ENCODE measurements at regions not wholly inside any gene's neighbourhood (a gene's known extent, or its start where the extent isn't known, plus 50 kb on each side); places are given as distances from the start of the nearest gene placed in this dataset.

DNA sequence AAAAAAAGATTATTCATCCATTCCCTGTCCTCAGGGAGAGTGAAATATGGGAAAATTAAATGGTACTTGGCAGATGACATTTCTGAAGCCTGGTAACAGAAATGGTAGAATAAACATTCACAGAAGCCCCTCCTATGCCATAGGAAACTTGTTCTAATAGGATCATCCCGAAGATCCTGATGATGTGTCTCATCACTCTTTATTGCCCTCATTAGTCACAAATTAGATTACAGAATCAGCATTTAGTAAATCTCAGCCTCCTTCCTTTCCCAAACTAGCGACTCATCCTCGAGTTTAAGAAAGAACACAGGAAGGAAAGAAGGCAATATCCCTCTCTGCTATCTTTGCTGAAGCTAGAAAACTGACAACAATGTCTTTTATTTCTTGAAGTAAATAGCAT is 154.4 kb downstream of the TMEM200A start:
- Histone ChIP-seq H3K9me3 (no peaks in the 10 kb centered on the region; the same call in 1 of the 2 replicates), H3K36me3 (no peaks in the 10 kb centered on the region), H3K4me1 (no peaks in the 10 kb centered on the region), H3K27me3 (no peaks in the 10 kb centered on the region), H3K4me3 (ENCODE audit: low read depth, low read length) (no peak overlapping the region)
- DNase-seq: no peak
- TF ChIP-seq, protein P1, sequence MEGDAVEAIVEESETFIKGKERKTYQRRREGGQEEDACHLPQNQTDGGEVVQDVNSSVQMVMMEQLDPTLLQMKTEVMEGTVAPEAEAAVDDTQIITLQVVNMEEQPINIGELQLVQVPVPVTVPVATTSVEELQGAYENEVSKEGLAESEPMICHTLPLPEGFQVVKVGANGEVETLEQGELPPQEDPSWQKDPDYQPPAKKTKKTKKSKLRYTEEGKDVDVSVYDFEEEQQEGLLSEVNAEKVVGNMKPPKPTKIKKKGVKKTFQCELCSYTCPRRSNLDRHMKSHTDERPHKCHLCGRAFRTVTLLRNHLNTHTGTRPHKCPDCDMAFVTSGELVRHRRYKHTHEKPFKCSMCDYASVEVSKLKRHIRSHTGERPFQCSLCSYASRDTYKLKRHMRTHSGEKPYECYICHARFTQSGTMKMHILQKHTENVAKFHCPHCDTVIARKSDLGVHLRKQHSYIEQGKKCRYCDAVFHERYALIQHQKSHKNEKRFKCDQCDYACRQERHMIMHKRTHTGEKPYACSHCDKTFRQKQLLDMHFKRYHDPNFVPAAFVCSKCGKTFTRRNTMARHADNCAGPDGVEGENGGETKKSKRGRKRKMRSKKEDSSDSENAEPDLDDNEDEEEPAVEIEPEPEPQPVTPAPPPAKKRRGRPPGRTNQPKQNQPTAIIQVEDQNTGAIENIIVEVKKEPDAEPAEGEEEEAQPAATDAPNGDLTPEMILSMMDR (IDR thresholded peaks at IDR 0.05; ENCODE audit: low read depth, low read length): no peak

DNA sequence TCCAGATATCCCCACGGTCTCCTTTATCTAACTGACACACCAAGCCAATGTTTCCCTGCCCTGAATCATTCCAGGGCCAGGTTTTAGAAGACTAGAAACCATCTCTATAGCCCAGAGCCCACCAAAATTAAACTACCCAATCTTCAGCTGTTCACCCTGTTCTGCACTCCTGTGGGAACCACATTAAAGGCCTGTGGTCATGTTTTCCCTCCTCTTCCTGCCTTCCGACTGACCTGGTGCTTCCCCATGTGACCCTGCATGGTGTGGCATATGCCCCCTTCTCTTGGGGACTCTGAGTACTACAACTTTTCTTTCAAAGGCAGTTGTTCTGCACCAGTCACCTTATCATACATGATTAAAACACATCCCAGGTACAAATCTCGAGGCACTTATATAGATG is 155.0 kb downstream of the TMEM200A start:
- Histone ChIP-seq H3K4me1 (no peaks in the 10 kb centered on the region), H3K27me3 (no peaks in the 10 kb centered on the region), H3K9me3 (no peaks in the 10 kb centered on the region; the same call in 1 of the 2 replicates), H3K4me3 (ENCODE audit: low read depth, low read length) (no peak overlapping the region), H3K36me3 (no peaks in the 10 kb centered on the region)
- DNase-seq: no peak
- TF ChIP-seq, protein P1 (IDR thresholded peaks at IDR 0.05; ENCODE audit: low read depth, low read length): no peak

DNA sequence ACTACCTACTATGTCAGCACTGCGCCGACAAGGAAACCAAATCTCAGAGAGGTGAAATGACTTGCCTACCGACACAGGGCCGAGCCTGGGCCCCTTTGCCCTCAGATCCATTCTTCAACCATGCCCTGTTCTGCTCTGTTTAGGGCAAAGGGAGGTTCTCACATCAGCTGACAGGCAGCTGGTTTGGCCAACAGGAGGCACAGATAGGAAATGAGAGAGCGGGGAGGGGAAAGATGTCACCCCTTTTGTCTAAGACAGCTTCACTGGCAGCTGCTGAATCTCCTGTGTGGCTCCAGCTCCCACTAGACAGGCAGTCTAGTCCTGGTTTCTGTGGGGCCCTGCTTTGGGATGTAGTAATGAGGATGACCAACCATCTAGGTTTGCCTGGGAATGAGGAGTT is 158.7 kb downstream of the TMEM200A start:
- Histone ChIP-seq H3K4me1 (no peaks in the 10 kb centered on the region), H3K36me3 (no peaks in the 10 kb centered on the region), H3K9me3 (no peaks in the 10 kb centered on the region; the same call in 1 of the 2 replicates), H3K27me3 (no peaks in the 10 kb centered on the region), H3K4me3 (ENCODE audit: low read depth, low read length) (no peak overlapping the region)
- no peak for DNase-seq
- TF ChIP-seq, protein P1 (IDR thresholded peaks at IDR 0.05; ENCODE audit: low read depth, low read length): no peak

DNA sequence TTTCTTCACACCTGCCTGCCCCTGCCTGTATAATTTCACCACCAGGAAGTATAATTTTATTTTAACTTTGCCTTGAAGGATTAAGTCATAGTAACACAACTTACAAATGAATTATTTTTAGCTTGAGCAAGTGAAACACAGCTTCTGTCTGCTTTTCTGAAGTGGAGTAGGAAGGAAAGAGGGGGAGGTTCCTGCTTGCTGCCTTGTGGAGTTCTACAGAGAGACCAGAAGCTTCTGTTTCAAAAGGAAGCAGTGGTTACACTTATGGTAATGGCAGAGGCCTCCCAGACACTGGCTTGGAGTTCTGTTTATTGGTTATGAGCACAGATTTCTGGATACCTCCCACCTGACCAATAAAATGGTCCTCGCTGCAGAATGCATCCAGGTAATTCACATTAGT is 159.6 kb downstream of the TMEM200A start:
- Histone ChIP-seq H3K9me3 (no peaks in the 10 kb centered on the region; the same call in 1 of the 2 replicates), H3K4me1 (no peaks in the 10 kb centered on the region), H3K27me3 (no peaks in the 10 kb centered on the region), H3K36me3 (no peaks in the 10 kb centered on the region), H3K4me3 (ENCODE audit: low read depth, low read length) (no peak overlapping the region)
- TF ChIP-seq, protein P1 (IDR thresholded peaks at IDR 0.05; ENCODE audit: low read depth, low read length): no peak
- DNase-seq: no peak

DNA sequence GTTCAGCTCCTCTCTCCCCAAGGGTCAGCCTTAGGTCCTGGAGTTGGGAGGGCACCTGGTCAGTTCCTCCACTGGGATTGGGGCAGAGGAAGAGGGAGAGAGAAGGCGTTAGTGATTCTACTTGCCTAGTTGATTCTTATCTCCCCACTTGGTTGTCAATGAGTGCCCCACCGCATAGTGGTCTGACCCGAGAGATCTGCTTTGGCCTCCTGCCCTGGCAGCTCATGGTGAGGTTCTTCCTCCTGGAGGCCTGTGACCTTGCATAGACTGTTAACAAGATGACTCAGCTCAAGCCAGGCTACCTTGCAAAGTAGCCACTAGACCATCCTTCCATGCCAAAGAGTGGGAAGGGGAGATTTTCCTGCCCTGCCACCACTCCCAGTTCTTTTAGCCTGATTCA is 160.6 kb downstream of the TMEM200A start:
- no peak overlapping the region for H3K4me3 ChIP-seq (ENCODE audit: low read depth, low read length)
- no peaks in the 10 kb centered on the region for H3K4me1 ChIP-seq
- H3K36me3 ChIP-seq: no peaks in the 10 kb centered on the region
- H3K9me3 ChIP-seq: no peaks in the 10 kb centered on the region
- TF ChIP-seq, protein P1 (IDR thresholded peaks at IDR 0.05; ENCODE audit: low read depth, low read length): no peak
- no peaks in the 10 kb centered on the region for H3K27me3 ChIP-seq
- no peak for DNase-seq

DNA sequence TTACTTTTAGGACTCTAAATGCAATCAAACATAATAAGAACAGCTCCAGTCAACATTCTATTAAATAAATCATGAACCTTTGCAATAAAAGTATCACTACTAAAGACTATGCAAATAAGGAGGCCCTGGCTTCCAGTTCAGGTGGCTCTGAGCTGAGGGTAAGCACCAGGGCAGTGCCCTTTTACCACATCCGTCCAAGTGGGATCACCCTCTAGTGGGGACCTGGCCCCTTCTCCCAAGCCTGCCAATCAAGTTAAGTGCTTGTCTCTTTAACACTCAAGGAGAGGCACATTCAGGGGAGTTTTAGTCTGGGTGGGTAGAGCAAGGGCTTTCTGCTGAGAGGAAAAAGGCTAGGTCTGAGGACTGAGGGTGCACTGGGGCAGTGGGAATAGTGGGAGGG is 161.4 kb downstream of the TMEM200A start:
- H3K4me1 ChIP-seq: no peaks in the 10 kb centered on the region
- no peak overlapping the region for H3K4me3 ChIP-seq (ENCODE audit: low read depth, low read length)
- TF ChIP-seq, protein P1 (IDR thresholded peaks at IDR 0.05; ENCODE audit: low read depth, low read length): no peak
- DNase-seq: no peak
- no peaks in the 10 kb centered on the region for H3K27me3 ChIP-seq
- no peaks in the 10 kb centered on the region for H3K36me3 ChIP-seq
- no peaks in the 10 kb centered on the region for H3K9me3 ChIP-seq
